Mesothelial cell of epicardium (in vitro differentiated cells): ENCODE measurements at regions not wholly inside any gene's neighbourhood (a gene's known extent, or its start where the extent isn't known, plus 50 kb on each side); places are given as distances from the start of the nearest gene placed in this dataset.

ENCODE experiments used
- DNase-seq, 2 experiments: peaks; one replicate each; pipeline ENCODE4 v3.0.0; 2021; ENCODE audit warnings: low spot score in 2 of 2; ENCODE audit not compliant: unreplicated experiment in 2 of 2
- H3K27ac Mint-ChIP-seq: 2 replicates; pipeline ENCODE4 v1.8.0; 2021; ENCODE audit warnings: mixed read lengths
- H3K27me3 Mint-ChIP-seq: 2 replicates; pipeline ENCODE4 v1.8.0; 2021; ENCODE audit warnings: low read depth, mixed read lengths
- H3K36me3 Mint-ChIP-seq: 2 replicates; pipeline ENCODE4 v1.8.0; 2021; ENCODE audit warnings: mixed read lengths
- H3K4me1 Mint-ChIP-seq: 2 replicates; pipeline ENCODE4 v1.8.0; 2021; ENCODE audit warnings: mixed read lengths
- H3K4me3 Mint-ChIP-seq: 2 replicates; pipeline ENCODE4 v1.8.0; 2021; ENCODE audit warnings: mild to moderate bottlenecking, moderate library complexity, mixed read lengths
- H3K9me3 Mint-ChIP-seq: 2 replicates; pipeline ENCODE4 v1.8.0; 2021; ENCODE audit warnings: mixed read lengths
- CTCF ChIP-seq: fragments of 200-600 bp; sonication (generic); IDR thresholded peaks from one replicate; pipeline ENCODE4 v1.5.0; 2021; ENCODE audit warnings: antibody characterized with exemption; ENCODE audit not compliant: unreplicated experiment

DNA sequence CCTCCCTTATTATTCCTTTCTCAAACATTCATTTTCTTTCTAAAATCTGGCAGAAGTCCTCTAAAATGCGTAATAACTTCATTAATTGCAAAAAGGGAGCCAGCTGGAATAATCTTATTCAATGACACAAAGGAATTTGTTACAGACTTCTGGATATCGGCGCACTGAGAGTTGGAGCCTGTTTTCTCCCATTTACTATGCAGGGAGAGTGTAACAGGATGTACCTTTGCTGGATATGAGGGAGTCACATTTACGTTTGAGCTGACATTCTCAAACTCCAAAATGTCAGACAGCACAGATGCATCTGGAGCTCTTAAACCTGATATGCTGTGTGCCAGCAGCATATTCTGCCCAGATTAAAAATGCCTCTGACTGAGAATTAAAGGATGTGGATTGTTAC is 275.3 kb downstream of the TMX3 start:
- no peaks in the 10 kb centered on the region for H3K4me1 Mint-ChIP-seq
- no peaks in the 10 kb centered on the region for H3K27me3 Mint-ChIP-seq
- no peak overlapping the region for H3K4me3 Mint-ChIP-seq
- H3K27ac Mint-ChIP-seq = no peak overlapping the region
- no peaks in the 10 kb centered on the region for H3K36me3 Mint-ChIP-seq
- no peak for DNase-seq
- peaks cover 14% of the 10 kb centered on the region for H3K9me3 Mint-ChIP-seq
- no peak for TF ChIP-seq CTCF

GRCh38 chr18:68438983-68439382 is 275.9 kb downstream of the TMX3 start:
- no peak for DNase-seq
- TF ChIP-seq CTCF = no peak
- Mint-ChIP-seq H3K9me3 (peaks cover 14% of the 10 kb centered on the region), H3K4me3 (no peak overlapping the region), H3K36me3 (no peaks in the 10 kb centered on the region), H3K27me3 (no peaks in the 10 kb centered on the region), H3K4me1 (no peaks in the 10 kb centered on the region), H3K27ac (no peak overlapping the region)

- no peak overlapping the region for H3K4me3 Mint-ChIP-seq
- H3K4me1 Mint-ChIP-seq = no peaks in the 10 kb centered on the region
- H3K27me3 Mint-ChIP-seq = no peaks in the 10 kb centered on the region
- peaks cover 14% of the 10 kb centered on the region for H3K9me3 Mint-ChIP-seq
- no peak overlapping the region for H3K27ac Mint-ChIP-seq
- DNase-seq = no peak
- H3K36me3 Mint-ChIP-seq = no peaks in the 10 kb centered on the region
- TF ChIP-seq CTCF = no peak
These were observed 276.4 kb downstream of the TMX3 start for GRCh38 chr18:68438536-68438935.

GRCh38 chr18:68436485-68436884 is 278.4 kb downstream of the TMX3 start:
- no peak overlapping the region for H3K27ac Mint-ChIP-seq
- no peak overlapping the region for H3K4me3 Mint-ChIP-seq
- H3K36me3 Mint-ChIP-seq = no peaks in the 10 kb centered on the region
- H3K27me3 Mint-ChIP-seq = no peaks in the 10 kb centered on the region
- TF ChIP-seq CTCF = no peak
- peaks cover 5% of the 10 kb centered on the region for H3K4me1 Mint-ChIP-seq
- DNase-seq = no peak
- H3K9me3 Mint-ChIP-seq = peaks cover 14% of the 10 kb centered on the region

DNA sequence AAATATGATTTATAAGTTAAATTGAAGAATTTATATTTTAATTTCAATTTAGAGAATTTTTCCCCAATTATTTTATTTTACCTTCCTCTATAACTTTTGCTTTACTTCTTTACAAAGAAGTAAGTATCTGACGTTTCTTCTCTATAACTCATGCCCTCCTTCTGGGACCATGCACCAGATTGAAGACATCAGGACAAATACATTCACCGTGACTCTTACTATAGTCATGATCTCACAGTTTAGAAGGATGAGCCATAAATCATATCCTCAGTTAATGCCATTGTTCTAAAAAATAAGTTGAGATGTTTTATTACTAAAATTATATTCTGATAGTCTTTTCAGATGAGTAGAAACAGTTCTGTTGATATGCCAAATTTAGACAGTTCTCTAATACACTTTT is 279.3 kb downstream of the TMX3 start:
- Mint-ChIP-seq H3K9me3 (peaks cover 14% of the 10 kb centered on the region), H3K36me3 (no peaks in the 10 kb centered on the region), H3K27me3 (no peaks in the 10 kb centered on the region), H3K4me1 (peaks cover 12% of the 10 kb centered on the region), H3K27ac (no peak overlapping the region), H3K4me3 (no peak overlapping the region)
- no peak for DNase-seq
- no peak for TF ChIP-seq CTCF

GRCh38 chr18:68431922-68432198 is 283.0 kb downstream of the TMX3 start:
- DNase-seq = no peak
- H3K4me1 Mint-ChIP-seq = peaks cover 14% of the 10 kb centered on the region
- no peaks in the 10 kb centered on the region for H3K36me3 Mint-ChIP-seq
- H3K9me3 Mint-ChIP-seq = peaks cover 9% of the 10 kb centered on the region
- no peak overlapping the region for H3K27ac Mint-ChIP-seq
- no peak for TF ChIP-seq CTCF
- H3K4me3 Mint-ChIP-seq = no peak overlapping the region
- H3K27me3 Mint-ChIP-seq = no peaks in the 10 kb centered on the region
